COR-L47 (cell line): ENCODE measurements at regions not wholly inside any gene's neighbourhood (a gene's known extent, or its start where the extent isn't known, plus 50 kb on each side); places are given as distances from the start of the nearest gene placed in this dataset.
"Not testable (repeated sequence)": the region's sequence is repeated elsewhere in the genome, so short reads cannot be mapped to it uniquely, and the experiment has no call there.

ENCODE experiments used
- DNase-seq: peaks from one replicate; lab custom pipeline; 2025; lab: John Stamatoyannopoulos, UW

- no peak for DNase-seq
Measured at GRCh38 chr4:162943263-162943662, 223.4 kb downstream of the NAF1 start.

DNA sequence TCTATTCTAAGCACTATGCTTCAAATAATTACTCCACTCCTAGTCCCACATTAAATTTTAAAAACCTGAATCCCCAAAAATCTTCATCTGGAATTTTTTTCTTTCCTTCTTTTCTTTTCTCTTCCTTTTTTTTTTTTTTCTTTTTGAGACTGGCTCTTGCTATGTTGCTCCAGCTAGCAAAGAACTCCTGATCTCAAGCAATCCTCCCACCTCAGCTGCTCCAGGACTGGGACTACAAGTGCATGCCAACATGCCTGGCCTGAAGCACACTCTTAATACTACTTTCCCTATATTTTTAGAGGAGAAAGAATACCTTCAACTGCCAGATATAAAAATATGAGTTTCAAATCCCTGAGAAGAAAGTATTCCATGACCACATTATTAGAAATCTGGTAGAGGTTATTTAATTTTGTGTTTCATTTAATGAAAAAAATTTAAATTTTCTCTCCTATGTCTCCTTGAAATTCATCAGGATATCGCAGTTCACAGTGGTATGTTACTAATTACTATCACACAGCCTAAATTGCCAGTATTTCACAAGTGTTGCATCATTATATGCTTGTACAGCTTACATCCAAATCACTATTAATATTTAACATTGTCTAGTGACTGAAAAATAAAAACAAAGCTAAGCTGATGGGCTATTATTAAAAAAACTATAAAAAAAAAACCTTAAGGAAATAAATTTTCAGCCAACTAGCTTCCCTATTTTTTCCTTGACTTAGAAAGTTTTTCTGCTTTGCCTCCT is 227.8 kb downstream of the NAF1 start:
- DNase-seq, result no peak

- no peak for DNase-seq
Measured at GRCh38 chr4:162935214-162935613, 231.5 kb downstream of the NAF1 start.

DNA sequence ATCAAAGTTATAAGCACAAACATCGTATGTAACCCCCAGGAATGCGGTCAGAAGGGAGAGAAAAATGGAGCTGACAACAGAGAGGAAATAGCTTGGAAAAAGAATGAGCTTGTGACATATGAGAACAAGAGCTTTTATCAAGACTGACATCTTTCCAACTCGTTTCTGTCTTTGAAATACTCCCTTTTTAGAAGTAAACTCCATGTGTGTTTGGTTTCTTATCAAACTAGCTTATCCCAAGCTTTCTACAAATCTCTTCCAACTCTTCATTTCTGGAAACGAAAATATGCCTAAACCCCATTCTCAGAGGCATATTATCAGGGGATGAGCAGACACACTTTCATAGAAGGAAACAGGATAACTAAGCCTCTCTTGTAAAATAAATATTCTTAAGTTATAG is 235.4 kb downstream of the NAF1 start:
- no peak for DNase-seq

DNA sequence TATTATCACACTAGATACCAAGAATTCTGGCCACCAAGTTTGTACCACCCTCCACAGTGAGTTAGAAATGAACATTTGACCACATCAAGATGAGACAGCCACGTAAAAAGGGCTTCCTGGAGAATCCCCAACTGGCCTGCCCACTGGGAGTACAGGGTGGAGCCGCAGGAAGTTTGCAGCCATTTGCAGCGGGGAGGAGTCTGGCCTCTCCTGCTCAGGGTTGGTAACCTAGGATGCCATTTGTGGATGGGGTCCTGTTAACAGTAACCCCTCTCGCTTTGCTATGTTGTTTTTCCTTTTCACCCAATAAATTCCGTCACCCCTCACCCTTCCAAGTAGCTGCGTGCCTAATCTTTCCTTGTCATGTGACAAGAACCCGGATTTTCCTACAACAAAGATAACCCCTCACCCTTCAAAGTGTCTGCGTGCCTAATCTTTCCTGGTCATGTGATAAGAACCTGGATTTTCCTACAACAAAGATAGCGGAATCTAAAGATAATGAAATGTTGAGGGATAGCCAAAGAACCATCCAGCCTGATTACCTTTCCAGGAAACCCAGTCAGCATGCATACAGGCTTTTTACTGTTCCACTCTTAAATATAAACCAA is 245.4 kb downstream of the NAF1 start:
- DNase-seq, result no peak

GRCh38 chr4:162920649-162921048 is 246.0 kb downstream of the NAF1 start:
- no peak for DNase-seq

- no peak for DNase-seq
Measured at GRCh38 chr4:162912482-162912881, 254.2 kb downstream of the NAF1 start.

GRCh38 chr4:162911349-162911748 is 255.3 kb downstream of the NAF1 start:
- no peak for DNase-seq

- DNase-seq, result no peak
Measured at GRCh38 chr4:162909952-162910351, 256.7 kb downstream of the NAF1 start.

- DNase-seq, result no peak
Measured at GRCh38 chr4:162894387-162894786, 272.3 kb downstream of the NAF1 start.

DNA sequence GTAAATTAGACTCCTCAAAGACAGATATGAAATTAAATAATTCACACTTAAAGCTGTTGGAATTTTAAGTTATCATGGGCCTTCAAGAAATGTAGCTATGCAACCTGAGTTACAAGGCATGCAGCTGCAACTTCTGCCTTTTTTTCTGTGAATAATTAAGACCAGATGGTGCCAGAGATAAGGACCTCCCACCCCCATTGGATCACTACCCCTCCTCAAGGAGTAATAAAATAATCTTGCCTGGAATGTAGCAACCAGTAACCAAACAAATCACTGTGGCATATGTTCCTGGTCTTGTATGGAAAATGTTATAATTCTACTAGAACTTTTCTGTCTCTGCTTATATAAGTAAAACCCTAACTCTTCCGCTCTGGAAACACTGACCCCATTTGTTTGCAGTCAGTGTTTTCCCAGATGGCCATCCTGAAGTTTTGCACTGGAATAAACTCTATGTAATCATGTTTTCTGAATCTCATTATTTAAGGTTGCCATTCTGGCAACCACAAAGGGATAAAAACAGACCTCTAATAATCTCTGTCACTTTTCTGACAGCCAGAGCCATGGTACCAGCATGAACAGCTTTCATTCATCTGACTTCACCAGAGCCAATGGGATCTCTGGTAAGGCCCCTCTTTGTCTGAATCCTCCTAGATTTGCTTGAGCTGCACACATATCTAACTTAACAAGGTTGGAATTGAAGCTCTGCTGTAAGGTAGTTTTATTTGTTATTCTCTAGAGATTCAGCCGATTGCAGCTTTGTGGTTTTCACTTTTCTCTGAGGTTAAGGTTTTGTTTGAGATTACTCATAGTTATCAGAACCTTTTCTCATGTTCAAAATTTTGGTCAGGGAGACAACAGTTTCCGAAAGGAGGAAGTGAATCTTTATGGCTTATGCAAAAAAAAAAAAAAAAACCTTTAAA is 274.6 kb downstream of the NAF1 start:
- no peak for DNase-seq

- DNase-seq, result no peak
Measured at GRCh38 chr4:162878096-162878495, 288.6 kb downstream of the NAF1 start.

GRCh38 chr4:162874748-162875147 is 291.9 kb downstream of the NAF1 start:
- DNase-seq, result no peak

DNA sequence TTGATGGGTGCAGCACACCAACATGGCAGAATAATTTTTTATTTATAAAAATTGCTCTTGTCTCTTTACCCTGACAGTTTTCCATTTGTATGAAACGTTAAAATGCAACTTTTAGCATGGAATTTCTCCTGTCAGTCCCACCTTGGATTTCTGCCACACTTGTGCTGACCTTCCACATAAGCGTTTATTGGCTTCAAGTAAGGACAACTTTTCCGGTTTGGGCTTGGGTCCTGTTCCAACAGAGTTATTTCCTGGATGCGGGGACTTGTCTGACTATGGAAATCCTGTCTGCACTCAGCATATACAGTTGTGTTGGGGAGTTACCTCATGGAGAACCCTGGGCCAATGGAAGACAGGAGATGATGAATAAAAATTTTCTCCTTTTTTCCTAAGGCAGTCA is 294.7 kb downstream of the NAF1 start:
- no peak for DNase-seq

DNA sequence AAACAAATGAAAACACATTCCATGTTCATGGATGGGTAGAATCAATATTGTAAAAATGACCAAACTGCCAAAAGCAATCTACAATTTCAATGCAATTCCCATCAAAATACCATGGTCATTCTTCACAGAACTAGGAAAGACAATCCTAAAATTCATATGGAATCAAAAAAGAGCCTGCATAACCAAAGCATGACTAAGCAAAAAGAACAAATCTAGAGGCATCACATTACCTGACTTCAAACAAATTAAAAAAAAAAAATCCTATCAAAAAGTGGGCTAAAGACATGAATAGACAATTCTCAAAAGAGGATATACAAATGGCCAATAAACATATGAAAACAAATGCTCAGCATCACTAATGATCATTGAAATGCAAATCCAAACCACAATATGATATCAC is 297.5 kb downstream of the NAF1 start:
- no peak for DNase-seq

DNA sequence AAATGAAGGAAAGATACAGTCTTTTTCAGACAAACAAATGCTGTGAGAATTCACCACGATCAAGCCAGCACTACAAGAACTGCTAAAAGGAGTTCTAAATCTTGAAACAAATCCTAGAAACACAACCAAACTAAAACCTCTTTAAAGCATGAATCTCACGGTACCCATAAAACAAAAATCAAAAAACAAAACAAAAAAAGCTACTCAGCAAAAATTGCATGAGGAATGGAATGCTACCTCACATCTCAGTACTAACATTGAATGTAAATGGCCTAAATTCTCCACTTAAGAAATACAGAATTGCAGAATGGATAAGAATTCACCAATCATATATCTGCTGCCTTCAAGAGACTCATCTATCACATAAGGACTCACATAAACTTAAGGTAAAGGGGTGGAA is 300.1 kb downstream of the NAF1 start:
- DNase-seq, result no peak

DNA sequence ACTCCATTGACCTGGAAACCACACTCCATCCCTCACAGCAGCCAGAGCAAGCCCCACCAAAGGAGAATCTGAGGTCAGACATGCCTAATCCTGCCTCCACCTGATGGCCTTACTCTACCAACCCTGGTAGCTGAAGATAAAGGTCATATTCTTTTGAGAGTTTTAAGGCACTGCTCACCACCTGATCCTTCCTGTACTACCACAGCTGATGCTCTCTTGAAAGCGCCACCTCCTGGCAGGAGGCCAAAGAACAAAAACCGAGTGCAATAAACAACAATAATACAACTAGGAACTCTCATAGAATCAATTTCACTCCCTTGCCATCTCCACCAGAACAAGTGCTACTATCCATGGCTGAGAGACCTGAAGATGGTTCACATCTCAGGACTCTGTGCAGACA is 301.6 kb downstream of the NAF1 start:
- DNase-seq, result no peak

DNA sequence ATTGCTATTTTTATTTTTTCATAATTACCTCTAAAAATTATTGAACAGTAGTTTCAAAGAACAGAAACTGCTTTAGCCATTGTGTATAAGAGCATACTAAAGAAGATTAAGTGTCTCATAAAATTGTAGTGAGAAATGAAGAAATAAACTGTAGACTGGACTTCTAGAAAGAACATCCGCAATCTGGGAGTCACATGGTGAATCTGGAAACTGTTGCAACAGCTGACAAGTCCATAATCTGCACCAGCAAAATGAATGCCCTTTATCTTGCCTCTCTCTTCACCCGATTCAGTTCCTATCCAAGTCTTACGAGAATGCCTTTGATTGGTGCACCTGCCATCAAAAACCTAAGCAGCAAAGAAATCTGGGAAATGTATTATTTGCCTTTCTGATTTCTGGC is 312.9 kb downstream of the NAF1 start:
- no peak for DNase-seq

DNA sequence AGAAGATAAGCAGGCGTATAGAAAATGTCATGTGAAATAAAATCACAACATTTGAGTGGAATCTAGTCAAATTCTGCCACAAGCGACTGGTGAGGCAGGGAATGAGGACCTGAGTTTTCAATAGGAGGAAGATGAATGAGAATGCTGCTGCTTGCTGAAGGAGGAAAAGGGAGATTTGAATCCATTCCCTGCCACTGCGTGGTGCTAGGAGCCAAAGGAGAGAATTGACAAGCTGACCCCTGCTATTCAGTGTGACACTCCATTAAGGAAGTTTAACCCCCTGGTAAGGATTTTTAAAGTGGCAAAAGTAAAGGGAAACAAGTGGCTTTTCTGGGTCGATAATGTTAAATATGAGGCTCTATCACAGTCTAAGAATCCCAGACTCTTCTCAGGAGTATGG is 314.0 kb downstream of the NAF1 start:
- DNase-seq, result no peak

- DNase-seq, result not testable (repeated sequence)
Measured at GRCh38 chr4:162851241-162851758, 315.4 kb downstream of the NAF1 start.

- DNase-seq, result no peak
Measured at GRCh38 chr4:162849937-162850336, 316.8 kb downstream of the NAF1 start.

- DNase-seq, result no peak
Measured at GRCh38 chr4:162847945-162848549, 318.6 kb downstream of the NAF1 start.
